Stimulated activated CD8-positive, alpha-beta memory T cell treated with anti-CD3 and anti-CD28 coated beads, Interleukin-4, amount 100 ng/mL, for 4 hours (primary cell): ENCODE measurements at regions not wholly inside any gene's neighbourhood (a gene's known extent, or its start where the extent isn't known, plus 50 kb on each side); places are given as distances from the start of the nearest gene placed in this dataset.

Experiments
- DNase-seq, 2 donors: peaks; one replicate each; pipeline ENCODE4 v3.0.0-alpha.2; 2020; ENCODE audit warnings: low read depth in 2 of 2, low spot score in 1 of 2

DNA sequence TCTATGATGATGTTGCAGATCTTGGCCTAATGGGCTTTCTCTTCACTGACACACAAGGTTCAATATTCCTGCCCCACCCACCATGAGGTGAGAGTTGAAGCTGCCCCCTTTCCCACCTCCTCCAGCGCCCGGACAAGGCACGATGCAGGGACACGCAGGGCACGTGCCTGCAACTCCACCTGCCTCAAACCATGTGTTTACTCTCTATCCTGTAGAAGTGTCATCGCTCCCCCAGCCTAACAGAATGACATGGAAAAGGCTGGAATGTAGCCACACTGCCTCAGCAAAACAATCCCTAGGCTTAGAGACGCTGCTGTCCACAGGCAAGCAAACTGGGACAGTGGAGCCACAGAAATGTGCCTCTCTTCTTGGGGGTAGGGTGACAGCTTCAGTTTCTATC lies 92.9 kb upstream of the SOD1 start:
- DNase-seq = no peak

DNA sequence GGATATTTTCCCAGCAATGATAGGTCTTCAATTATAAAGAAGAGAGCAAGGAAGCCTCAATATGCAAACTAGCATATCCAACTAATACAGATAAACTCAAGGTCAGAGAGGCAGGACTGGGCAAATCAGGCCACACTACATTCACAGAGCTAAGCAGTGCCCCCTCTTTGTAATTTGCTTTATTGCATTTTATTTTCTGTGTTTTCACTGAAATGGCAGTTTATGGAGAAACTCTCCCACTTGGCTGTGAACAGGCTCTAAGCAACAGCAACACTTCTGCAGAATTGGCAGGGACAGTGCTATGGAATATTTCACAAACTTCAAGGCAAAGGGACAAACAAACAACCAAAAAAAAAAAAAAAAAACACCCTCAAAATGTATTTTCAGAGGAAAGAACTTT lies 93.4 kb upstream of the SOD1 start:
- no peak for DNase-seq

DNA sequence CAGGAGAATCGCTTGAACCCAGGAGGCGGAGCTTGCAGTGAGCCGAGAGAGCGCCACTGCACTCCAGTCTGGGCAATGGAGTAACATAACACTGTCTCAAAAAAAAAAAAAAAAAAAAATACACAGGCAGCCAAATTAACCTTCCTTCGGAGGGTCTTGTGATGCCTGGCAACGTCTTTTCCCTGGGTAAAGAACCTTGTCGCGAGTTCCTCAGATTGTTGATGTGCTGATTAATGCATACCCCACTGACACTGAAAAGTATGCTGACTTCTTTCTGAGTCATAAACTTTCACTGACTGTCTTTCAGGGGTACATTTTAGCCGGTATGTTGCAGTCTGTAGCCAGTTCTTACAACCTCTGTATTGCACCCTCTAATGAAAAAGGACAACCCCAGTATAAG lies 95.1 kb upstream of the SOD1 start:
- no peak for DNase-seq

DNA sequence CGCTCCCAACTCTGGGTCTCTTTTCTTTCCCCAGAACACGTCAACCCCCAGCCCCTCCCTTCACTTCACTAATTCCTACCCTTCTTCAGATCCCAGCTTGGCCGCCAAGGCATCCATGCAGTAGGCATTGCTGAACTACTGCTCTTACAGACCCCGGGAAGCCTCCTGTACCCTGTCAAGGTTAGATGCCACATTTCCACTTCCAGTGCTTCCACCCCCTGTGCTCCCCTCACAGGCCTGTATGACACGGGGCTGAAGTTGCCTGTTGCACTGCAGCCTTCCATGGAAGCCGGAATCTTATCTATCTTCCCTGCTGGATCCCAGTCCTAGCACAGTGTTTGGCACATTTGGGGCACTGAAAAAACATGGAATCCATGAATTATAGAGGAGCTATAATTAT lies 99.0 kb upstream of the SOD1 start:
- no peak for DNase-seq

DNA sequence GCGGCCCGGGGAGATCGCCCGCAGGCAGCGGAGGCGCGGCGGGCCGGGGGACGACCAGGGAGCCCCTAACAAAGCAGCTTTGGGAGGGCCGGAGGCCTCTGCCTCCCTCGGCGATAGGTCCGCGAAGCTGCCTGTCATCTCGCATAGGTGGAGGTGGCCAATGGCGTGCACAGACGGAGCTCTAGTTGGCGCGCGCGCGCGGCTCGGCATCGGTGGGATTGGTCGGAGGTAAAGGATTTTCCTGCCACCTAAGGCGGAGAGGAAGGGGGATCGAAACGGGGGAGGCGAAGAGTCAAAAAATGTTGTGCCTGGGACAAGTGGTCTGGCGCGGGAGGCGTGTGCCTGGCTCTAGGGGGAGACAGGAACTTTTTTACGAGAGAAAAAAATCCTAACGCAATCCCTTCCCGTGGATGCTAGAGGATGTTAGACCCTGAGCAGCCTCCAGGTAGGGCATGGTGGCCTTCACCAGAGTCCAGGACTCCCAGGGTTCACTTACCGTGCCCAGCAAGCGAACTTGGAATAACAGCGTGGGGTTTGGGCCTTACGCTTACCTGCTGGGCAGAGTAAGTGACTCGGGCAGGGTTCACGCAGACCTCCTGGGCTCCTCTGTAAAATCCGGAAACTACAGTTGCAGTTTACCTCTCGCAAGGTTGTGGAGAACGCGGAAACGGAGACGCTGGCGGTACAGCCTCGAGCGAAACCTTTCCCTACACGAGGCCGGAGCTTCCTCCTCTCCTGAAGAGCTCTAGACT lies 99.9 kb upstream of the SOD1 start:
- DNase-seq = peak; percentile 83 to 84

DNA sequence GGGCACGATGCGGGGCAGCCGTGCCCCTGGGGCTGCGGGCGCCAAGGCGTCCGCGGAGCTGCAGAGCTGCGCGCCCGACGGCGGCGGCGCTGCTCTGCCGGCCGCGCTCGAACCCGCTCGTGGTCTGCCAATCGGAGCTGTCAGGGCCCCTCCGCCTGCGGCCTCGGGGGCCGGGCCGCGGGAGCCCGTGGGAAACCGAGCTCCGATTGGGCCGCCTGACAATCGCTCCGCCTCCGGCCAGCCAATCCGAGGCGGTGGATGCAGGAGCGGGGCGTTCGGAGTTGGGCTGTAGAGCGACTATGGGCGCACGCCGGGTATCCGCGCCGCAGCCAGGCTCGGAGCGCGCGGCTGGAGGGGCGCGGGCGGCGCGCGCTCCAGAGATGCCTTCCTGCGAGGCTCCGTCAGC lies 100.5 kb upstream of the SOD1 start:
- DNase-seq = peak; percentile 70 to 83

DNA sequence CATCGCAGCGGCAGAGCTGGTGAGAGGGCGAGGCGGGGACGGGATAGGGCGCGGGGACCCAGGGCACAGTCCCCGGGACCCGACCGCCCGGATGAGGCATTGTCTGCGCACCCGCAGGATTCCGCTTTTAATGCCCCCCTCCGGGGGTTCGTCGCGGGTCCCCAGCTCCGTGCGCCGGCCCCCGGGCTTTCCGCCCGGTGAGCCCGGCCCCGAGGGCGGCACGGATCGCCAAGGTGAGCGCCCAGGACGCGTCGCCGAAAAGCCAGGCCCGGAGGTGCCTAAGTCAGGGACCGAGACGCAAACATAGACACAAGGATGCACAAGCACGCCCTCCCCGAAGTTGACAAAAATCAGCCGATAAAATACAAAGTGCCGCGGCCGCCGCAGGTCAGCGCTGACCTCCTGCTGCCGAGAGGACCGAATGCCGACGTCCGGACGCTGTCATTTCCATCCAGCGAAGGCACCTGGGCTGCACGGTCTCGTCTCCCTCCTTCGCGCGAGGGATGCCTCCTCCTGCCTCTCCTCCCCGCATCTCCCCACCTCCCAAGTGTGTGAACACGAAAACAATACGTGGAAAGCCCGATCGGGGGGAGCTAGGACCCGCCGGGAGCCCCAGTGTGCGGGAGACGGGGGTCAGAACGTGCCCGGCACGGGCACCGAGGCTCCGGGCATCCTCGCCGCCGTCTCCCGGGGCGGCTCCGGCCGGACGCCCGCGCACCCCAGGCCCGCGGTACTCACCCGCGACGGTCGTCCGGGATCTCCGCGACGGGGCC lies 101.1 kb upstream of the SOD1 start:
- no peak for DNase-seq

DNA sequence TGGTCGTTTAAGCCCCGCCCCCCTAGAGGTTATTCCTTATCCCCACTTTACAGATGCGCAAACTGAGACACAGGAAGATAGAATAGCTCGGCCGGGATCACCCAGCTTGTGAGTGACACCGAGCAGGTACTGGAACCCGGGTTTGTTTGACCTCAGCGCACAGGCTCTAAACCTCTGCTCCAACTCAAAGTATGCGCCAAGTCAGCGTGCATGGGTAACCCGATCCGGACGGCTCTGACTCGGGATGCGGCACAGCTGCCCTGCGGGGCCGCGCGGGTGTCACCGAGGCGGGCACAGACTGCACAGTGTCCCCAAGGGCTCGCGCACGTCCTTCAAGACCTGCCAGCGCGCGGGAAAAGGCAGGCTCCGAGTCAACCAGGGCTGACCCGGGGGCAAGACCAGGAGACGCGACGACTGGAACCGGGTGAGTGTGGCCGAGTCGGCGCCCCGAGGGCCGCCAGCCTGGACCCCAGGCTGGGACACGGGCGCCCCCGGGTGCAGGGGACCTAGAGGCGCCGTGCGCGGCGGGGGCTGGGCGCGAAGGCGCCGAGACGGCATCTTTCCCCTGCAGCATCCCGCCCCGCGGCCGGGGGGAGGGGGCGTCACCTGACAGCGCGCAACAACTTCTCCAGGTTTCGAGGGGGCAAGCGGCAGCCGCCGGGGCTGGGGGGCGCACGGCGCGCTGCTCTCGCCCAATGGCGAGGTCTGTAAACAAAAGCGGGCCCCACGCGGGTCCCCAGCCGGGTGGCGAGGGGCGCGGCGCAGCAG lies 101.9 kb upstream of the SOD1 start:
- DNase-seq = no peak

DNA sequence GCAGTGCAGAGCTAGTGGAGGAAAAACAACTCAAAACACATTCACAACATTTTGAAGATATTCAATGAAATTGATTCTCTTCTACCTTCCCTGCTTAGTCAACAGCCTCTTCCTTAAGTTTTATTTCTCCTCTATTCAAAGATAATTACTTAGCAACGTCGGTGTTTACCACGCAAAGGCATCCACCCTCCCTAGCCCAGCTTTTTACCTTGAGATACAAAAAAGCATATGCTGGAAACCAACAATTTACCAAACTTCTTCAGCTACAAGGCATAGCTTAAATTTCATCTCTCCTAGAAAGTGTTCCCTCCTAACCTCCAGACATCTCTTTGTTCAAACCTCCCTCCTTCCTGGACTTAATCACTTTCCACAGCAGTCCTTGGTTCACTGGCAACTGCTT lies 102.8 kb upstream of the SOD1 start:
- no peak for DNase-seq

DNA sequence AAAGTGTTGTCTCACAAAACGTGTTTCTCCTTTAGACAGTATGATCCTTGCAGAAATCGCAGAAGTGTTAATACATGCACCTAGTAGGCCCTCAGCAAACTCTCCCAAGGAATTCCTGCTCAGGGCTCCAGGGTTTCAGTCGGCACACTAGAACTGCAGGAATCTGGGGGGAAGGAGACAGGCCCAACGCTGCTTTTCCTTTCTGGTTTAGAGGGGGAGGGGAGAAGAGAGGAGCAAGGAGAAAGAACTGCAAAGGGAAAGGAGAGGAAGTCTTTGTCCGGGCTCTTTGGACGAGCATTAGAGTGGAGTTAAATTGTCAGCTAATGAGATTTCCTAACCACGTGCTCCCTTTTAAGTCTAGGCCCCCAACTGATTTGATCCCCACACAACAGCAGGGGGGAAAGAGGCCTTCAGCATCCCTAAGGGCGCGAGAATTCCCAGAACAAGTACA lies 103.7 kb upstream of the SOD1 start:
- no peak for DNase-seq

DNA sequence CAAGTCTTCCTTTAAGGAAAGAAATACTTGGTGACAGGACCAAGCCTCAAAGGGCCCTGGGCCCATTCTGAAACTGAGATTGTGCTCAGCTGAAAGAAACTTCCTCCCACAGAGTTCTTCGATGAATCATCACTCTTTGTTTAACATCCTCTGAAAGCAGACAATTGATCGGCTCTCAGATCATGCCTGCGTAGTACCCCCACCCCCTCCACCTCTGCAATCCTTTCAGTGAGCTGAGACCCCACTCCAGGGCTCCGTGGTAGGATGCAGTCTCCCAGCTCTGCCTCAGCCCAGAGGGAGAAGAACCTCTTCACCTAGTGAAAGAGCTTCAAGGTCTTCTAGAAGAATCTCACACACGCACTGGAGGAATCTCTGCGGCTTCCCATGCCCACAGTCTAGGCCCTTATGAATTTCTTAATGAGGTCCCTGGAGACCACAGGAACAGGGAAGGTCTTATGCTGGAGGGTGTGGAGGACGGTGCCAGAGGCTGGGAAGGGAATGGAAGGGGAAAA lies 104.9 kb upstream of the SOD1 start:
- no peak for DNase-seq

DNA sequence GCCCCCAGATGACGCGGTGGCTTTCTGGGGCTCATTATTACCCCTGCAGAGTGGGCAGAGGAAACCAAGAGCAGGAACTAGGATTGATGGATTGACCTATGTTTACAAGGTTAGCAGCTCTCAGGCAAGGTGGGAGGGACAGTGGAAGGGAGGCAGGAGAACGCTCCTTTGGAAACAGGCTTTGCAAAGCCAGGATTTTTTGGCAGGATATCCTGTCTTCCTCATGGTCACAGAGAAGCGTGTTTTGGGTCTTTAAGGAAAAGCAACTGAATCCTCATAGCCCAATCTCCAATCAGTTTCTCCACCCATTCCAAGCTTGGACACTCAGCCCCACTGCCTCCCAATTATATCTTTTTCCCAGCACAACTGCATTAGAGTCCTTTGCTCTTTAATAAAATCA lies 105.6 kb upstream of the SOD1 start:
- no peak for DNase-seq

DNA sequence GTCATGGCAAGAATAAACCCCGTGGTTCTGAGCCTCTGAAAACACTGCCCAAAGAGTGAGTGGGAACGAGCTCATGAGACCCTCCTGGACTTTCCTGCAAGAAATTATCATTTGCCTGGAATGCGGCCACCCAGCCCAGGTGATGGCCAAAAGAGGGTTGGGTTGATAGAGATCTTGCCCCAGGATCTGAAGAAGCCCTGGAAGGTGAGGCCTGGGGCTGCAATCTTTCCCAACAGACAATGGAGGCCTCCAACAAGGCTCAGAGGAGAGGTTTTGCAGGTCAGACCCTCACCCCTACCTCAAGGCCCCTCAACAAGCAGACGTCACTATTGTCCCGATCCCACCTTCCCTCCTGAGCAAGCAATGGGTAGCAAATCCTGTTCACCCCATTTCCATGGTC lies 106.0 kb upstream of the SOD1 start:
- DNase-seq = no peak

DNA sequence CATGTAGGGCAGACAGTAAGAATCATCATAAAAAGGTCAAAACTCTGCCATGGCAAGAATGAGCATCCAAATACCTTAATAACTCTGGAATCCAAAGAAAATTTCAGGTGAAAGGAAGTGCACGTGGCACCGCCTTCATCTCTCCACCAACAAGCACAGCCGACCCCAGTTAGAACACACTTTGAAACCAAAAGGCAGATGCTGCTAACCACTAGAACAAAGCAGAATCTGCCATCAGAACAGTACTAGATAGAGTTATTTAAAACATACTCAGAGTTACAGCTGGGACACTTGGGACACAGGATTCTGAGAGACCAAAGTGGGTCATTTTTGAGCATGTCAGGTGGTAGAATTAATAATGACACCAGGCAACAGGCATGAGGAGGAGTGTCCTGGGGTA lies 106.7 kb upstream of the SOD1 start:
- DNase-seq = no peak

DNA sequence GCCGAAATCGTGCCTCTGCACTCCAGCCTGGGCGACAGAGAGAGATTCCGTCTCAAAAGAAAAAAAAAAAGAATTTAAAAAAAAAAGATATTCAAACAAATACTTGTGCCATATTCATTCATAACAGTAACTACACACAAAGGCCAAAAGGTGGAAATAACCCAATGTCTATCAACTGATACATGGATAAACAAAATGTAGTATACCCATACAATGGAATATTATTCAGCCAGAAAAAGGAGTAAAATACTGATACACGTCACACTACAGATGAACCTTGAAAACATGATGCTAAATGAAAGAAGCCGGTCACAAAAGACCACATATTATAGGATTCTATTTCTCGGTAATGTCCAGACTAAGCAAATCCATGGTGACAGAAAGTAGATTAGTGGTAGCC lies 109.4 kb upstream of the SOD1 start:
- no peak for DNase-seq

DNA sequence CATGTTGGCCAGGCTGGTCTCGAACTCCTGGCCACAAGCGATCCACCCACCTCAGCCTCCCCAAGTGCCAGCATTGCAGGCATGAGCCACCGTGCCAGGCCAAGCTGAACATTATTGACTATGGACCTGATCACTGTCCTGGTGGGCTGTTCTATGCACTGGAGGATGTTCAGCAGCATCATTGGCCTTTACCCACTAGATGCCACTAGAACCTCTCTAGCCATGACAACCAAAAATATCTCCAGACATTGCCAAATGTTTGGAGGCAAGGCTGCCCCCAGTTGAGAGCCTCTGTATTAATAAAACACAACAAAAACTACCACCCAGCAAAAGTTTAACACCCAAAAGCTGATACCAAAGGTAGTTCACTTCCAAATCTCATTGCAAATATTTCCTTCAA lies 110.8 kb upstream of the SOD1 start:
- DNase-seq = no peak

DNA sequence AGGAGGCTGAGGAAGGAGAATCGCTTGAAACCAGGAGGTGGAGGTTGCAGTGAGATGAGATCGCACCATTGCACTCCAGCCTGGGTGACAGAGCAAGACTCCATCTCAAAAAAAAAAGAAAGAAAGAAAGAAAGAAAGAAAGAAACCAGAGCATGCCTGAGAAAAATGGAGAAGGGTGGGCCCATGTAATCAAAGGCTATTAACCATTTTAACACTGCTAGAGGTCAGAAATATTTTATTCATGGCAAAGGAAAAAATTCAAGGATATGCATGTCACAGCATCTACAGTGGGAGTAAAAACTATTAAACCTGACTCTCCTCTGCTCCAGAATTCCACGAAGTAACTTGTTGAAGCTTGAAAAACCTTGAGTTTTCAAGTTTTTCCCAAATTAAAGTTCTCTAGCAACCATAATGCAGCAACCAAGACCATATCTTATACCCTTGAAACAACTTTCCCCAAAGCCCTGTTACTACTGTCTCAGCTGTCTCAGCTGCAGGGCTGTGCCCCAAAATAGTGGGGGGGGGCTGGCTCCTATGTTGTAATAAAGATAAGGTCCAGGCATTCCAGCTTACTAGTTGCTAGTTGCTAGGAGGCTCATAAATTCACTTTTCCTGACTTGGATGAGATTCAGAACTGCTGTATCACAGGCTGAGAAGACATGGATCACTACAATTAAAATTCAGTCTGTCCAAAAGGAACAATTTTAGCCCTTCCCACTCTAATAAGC lies 112.9 kb upstream of the SOD1 start:
- DNase-seq = no peak

DNA sequence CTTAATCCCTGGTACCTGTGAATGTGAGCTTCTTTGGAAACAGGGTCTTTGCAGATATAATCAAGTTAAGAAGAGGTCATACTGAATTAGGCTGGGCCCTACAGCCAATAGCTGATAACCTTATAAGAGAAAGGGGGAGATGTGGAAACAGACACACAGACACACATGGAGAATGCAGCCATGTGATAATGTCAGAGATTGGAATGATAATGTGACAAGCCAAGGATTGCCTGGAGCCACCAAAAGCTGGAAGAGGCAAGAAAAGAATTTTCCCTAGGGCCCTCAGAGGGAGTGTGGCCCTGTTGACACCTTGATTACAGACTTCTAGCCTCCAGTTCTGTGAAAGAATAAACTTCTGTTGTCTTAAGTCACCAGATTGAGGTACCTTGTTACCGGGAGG lies 114.5 kb upstream of the SOD1 start:
- DNase-seq = no peak

DNA sequence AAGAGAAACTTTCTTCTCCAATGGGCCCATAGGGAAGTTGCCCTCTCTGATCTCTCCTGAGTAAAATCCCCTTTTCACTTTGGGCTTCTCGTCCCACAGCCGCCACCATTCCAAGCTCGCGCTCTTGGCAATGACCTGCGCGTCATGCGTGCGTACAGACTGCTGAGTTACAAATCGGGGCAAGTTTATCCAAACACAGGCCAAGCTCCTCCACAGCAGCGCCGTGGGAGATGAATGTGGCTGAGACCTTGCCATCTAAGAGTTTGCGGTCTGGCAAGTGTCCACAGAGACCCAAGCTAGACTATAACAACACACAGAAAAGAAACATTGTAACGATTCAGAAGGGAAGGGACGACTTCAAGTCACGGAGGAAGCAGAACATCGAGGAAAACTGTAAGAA lies 116.3 kb upstream of the SOD1 start:
- no peak for DNase-seq

DNA sequence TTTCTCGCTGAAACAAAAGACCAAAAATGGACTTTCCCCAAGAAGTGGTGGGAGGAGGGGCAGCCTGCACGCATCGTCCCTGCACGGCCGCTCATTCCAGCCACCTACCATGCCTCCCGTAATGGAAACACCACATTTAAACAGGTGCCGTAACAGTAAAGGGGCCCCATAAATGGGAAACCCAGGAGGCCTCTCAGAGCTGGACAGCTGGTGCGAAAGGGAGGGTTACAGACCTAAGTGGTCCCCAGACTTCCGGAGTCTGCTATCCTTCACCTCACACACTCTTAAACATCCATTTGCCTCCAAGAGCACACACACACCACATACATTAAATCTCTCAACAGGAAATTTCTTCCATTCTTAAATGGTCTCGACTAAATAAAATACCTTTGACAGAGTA lies 120.7 kb upstream of the SOD1 start:
- no peak for DNase-seq

DNA sequence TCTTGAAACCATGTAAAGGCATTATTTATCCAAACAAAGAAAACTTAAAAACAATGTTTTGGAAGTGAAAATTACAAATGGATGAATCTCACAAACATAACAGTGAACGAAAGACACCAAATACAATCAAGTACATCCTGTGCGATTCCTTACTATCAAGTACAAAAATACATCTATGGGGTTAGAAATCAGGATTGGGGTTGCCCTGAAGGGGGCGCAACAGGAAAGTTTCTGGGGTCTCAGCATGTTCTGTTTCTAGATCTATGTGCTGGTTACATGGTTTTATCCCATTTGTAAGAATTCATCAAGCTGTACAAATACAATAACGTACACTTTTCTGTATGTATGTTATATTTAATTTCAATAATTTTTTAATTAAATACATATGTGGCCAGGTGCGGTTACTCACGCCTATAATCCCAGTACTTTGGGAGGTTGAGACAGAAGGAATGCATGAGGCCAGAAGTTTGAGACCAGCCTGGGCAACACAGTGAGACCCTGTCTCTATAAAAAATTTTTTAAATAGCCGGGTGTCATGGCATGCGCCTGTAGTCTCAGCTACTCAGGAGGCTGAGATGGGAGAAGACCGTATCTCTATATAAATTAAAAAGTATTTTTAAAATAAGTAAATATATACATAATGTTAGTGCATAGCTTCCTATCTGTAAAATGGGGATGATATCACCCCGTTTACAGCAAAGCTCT lies 121.5 kb upstream of the SOD1 start:
- DNase-seq = no peak
